Esophagus squamous epithelium (tissue), 4 donors: ENCODE measurements at regions not wholly inside any gene's neighbourhood (a gene's known extent, or its start where the extent isn't known, plus 50 kb on each side); places are given as distances from the start of the nearest gene placed in this dataset.

Source experiments
- CTCF ChIP-seq, 6 experiments: fragments of 450-650 bp in 4 of 6; fragments of 200-600 bp in 2 of 6; sonication (generic) in 2 of 6; IDR thresholded peaks; one replicate each; pipeline ENCODE4 v1.5.1; 2016 to 2019; ENCODE audit warnings: antibody characterized with exemption in 6 of 6, mild to moderate bottlenecking in 4 of 6, moderate library complexity in 4 of 6
- POLR2A ChIP-seq, 4 donors: fragments of 450-650 bp; IDR thresholded peaks; one replicate each; pipeline ENCODE4 v1.6.1; 2017; ENCODE audit warnings: antibody characterized with exemption in 4 of 4, mild to moderate bottlenecking in 4 of 4, moderate library complexity in 3 of 4

- TF ChIP-seq POLR2A (IDR thresholded peaks at IDR 0.05) (no peak), CTCF (IDR thresholded peaks at IDR 0.05) (no peak)
Observed at GRCh38 chr2:144914622-144915318, 394.9 kb upstream of the ZEB2 start.
